ENCODE measurements at regions not wholly inside any gene's neighbourhood (a gene's known extent, or its start where the extent isn't known, plus 50 kb on each side); places are given as distances from the start of the nearest gene placed in this dataset.

GRCh38 chr6:40281402-40281801, 305.8 kb downstream of the LRFN2 start:
- TF ChIP-seq CTCF (IDR thresholded peaks at IDR 0.05): no peak

GRCh38 chr6:40280231-40280630, 306.9 kb downstream of the LRFN2 start:
- TF ChIP-seq CTCF (IDR thresholded peaks at IDR 0.05): no peak

- TF ChIP-seq CTCF (IDR thresholded peaks at IDR 0.05): no peak
Observed at GRCh38 chr6:40276141-40276540, 311.0 kb downstream of the LRFN2 start.

- no peak for TF ChIP-seq CTCF (IDR thresholded peaks at IDR 0.05)
Observed at GRCh38 chr6:40274058-40274457, 313.1 kb downstream of the LRFN2 start.

- TF ChIP-seq CTCF (IDR thresholded peaks at IDR 0.05): no peak
Observed at GRCh38 chr6:40268614-40269013, 318.6 kb downstream of the LRFN2 start.

GRCh38 chr6:40268166-40268565, 319.0 kb downstream of the LRFN2 start:
- no peak for TF ChIP-seq CTCF (IDR thresholded peaks at IDR 0.05)

- no peak for TF ChIP-seq CTCF (IDR thresholded peaks at IDR 0.05)
Observed at GRCh38 chr6:40265615-40266014, 321.5 kb downstream of the LRFN2 start.

GRCh38 chr6:40263970-40264369, 323.2 kb downstream of the LRFN2 start:
- TF ChIP-seq CTCF (IDR thresholded peaks at IDR 0.05): no peak
